Activated CD8-positive, alpha-beta T cell treated with anti-CD3 and anti-CD28 coated beads for 36 hours (primary cell): ENCODE measurements at regions not wholly inside any gene's neighbourhood (a gene's known extent, or its start where the extent isn't known, plus 50 kb on each side); places are given as distances from the start of the nearest gene placed in this dataset.

Source experiments
- ATAC-seq: fragments of 200-7000 bp; cut with Tn5 transposase; one replicate; pipeline ENCODE4 v1.10.0; 2021; ENCODE audit warnings: mild to moderate bottlenecking, moderate library complexity
- CTCF ChIA-PET: fragments of 350-600 bp; sonication (Branson Sonifier 250); formaldehyde crosslinking; loops from one replicate; lab custom pipeline; 2021; ENCODE audit warnings: antibody characterized with exemption; lab: Charles Lee
- POLR2A ChIA-PET: fragments of 350-600 bp; sonication (Branson Sonifier 250); formaldehyde crosslinking; loops from one replicate; lab custom pipeline; 2021; ENCODE audit warnings: antibody characterized with exemption; lab: Charles Lee
- DNase-seq: peaks from one replicate; pipeline ENCODE4 v3.0.0-alpha.2; 2020
- H3K27ac Mint-ChIP-seq: one replicate; pipeline ENCODE4 v1.8.0; 2021; ENCODE audit warnings: mild to moderate bottlenecking, mixed read lengths
- H3K27me3 Mint-ChIP-seq: one replicate; pipeline ENCODE4 v1.8.0; 2021; ENCODE audit warnings: mixed read lengths
- H3K36me3 Mint-ChIP-seq: one replicate; pipeline ENCODE4 v1.8.0; 2021; ENCODE audit warnings: low read depth, mixed read lengths
- H3K4me1 Mint-ChIP-seq: one replicate; pipeline ENCODE4 v1.8.0; 2021; ENCODE audit warnings: low read depth, mixed read lengths
- H3K4me3 Mint-ChIP-seq: one replicate; pipeline ENCODE4 v1.8.0; 2021; ENCODE audit warnings: mild to moderate bottlenecking, moderate library complexity, mixed read lengths
- H3K9me3 Mint-ChIP-seq: one replicate; pipeline ENCODE4 v1.8.0; 2021; ENCODE audit warnings: mixed read lengths
- intact Hi-C: fragments of 100-400 bp; cut with micrococcal nuclease; formaldehyde crosslinking; loops from one replicate; pipeline ENCODE4 v1.10.0; 2022
- TF ChIP-seq, protein P1 (sequence below): fragments of 200-600 bp; IDR thresholded peaks from one replicate; pipeline ENCODE4 v1.8.0; 2022; ENCODE audit warnings: antibody characterized with exemption, mild to moderate bottlenecking

GRCh38 chr12:88630561-88630960 is 50.3 kb upstream of the KITLG start:
- ChIA-PET POLR2A (no interaction called here), CTCF (no interaction called here)
- no peaks in the 10 kb centered on the region for H3K36me3 Mint-ChIP-seq
- TF ChIP-seq, protein P1, sequence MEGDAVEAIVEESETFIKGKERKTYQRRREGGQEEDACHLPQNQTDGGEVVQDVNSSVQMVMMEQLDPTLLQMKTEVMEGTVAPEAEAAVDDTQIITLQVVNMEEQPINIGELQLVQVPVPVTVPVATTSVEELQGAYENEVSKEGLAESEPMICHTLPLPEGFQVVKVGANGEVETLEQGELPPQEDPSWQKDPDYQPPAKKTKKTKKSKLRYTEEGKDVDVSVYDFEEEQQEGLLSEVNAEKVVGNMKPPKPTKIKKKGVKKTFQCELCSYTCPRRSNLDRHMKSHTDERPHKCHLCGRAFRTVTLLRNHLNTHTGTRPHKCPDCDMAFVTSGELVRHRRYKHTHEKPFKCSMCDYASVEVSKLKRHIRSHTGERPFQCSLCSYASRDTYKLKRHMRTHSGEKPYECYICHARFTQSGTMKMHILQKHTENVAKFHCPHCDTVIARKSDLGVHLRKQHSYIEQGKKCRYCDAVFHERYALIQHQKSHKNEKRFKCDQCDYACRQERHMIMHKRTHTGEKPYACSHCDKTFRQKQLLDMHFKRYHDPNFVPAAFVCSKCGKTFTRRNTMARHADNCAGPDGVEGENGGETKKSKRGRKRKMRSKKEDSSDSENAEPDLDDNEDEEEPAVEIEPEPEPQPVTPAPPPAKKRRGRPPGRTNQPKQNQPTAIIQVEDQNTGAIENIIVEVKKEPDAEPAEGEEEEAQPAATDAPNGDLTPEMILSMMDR, result no peak
- no peak for ATAC-seq
- H3K4me3 Mint-ChIP-seq, result no peak overlapping the region
- no peaks in the 10 kb centered on the region for H3K4me1 Mint-ChIP-seq
- no peak overlapping the region for H3K27ac Mint-ChIP-seq
- intact Hi-C loops, result no loop called here
- no peaks in the 10 kb centered on the region for H3K9me3 Mint-ChIP-seq
- H3K27me3 Mint-ChIP-seq, result no peaks in the 10 kb centered on the region
- DNase-seq, result no peak
